ENCODE measurements at regions not wholly inside any gene's neighbourhood (a gene's known extent, or its start where the extent isn't known, plus 50 kb on each side); places are given as distances from the start of the nearest gene placed in this dataset.

GRCh38 chr10:60711496-60711895 is 66.8 kb upstream of the CDK1 start:
- TF ChIP-seq CTCF (IDR thresholded peaks at IDR 0.05) (no peak), POLR2A (IDR thresholded peaks at IDR 0.05) (no peak)

Data from lower leg skin (tissue), 3 donors.